Ovary (tissue), 7 donors: ENCODE measurements at regions not wholly inside any gene's neighbourhood (a gene's known extent, or its start where the extent isn't known, plus 50 kb on each side); places are given as distances from the start of the nearest gene placed in this dataset.

Source experiments
- DNase-seq, 5 donors: peaks; one replicate each; pipeline ENCODE4 v3.0.0-alpha.2; 2019 to 2020
- H3K27ac ChIP-seq, 2 donors: fragments of 200-600 bp; one replicate each; pipeline versions ENCODE4 v1.5.1 to v1.8.0; 2019 to 2022
- H3K27me3 ChIP-seq: fragments of 200-600 bp; one replicate; pipeline ENCODE4 v1.8.0; 2022
- H3K36me3 ChIP-seq: fragments of 200-600 bp; sonication (generic); one replicate; pipeline ENCODE4 v1.5.1; 2019
- H3K4me1 ChIP-seq: one replicate; pipeline ENCODE4 v1.8.1; 2013; ENCODE audit warnings: mild to moderate bottlenecking, moderate library complexity; ENCODE audit not compliant: insufficient read depth
- H3K4me3 ChIP-seq: fragments of 200-600 bp; sonication (generic); one replicate; pipeline ENCODE4 v1.5.1; 2017
- H3K9me3 ChIP-seq, 2 donors: fragments of 200-600 bp in 1 of 2; sonication (generic) in 1 of 2; one replicate each; pipeline versions ENCODE4 v1.5.1 to v1.8.1; 2013 to 2019; ENCODE audit warnings: mild to moderate bottlenecking in 1 of 2, moderate library complexity in 1 of 2
- EP300 ChIP-seq: sonication (generic); formaldehyde crosslinking; IDR thresholded peaks from one replicate; pipeline ENCODE4 v1.6.1; 2017; ENCODE audit warnings: antibody characterized with exemption
- POLR2A ChIP-seq: fragments of 450-650 bp; IDR thresholded peaks from one replicate; pipeline ENCODE4 v1.6.1; 2017; ENCODE audit warnings: antibody characterized with exemption, mild to moderate bottlenecking, moderate library complexity
- WGBS, 3 donors: extraction: QIAGEN DNeasy Blood & Tissue Kit in 1 of 3; methylation state at CpG; one replicate each; pipeline versions ENCODE4 v1.1.5 to v1.1.7; 2013 to 2017; 5-methylcytosine and 5-hydroxymethylcytosine counted together
- intact Hi-C, 4 donors: fragments of 100-400 bp; cut with DNase I; formaldehyde crosslinking; loops; one replicate each; pipeline versions ENCODE4 v1.11.0 to v1.15.1; 2022 to 2023
- TF ChIP-seq, protein P1 (sequence below), 3 donors: fragments of 450-650 bp in 2 of 3; fragments of 200-600 bp in 1 of 3; IDR thresholded peaks; one replicate each; pipeline versions ENCODE4 v1.5.1 to v1.8.0; 2016 to 2022; ENCODE audit warnings: antibody characterized with exemption in 3 of 3, mild to moderate bottlenecking in 1 of 3
- donor health status: DM: no; HTN: no; CAD: no; lungs with moderate emphysema.
- donor health status: DM: no; HTN: no; CAD: no.
- donor health status: Bipolar disorder and iron deficiency.
- donor health status: DM: no; HTN: no; CAD: no.
- donor health status: DM: yes; HTN: yes; CAD: no.

DNA sequence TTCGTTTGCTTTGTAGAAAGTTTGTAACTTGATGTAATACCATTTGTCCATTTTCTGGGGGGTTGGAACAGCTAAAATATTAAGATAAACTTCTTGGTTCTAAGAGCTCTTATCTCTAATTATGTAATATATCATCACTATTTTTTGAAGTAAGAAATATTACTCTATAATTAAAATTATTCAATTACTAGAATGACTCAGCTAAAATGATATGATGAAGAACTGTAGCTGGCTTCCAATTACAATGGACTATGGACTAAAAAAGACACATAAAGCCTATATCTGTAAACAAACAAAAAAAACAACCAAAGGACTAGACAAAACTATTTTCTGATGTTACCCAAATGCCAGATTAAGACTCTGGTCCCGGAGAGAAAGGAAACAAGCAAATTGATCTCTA lies 569.4 kb downstream of the PCDH18 start:
- Histone ChIP-seq H3K4me3 (no peak overlapping the region), H3K27ac (no peak overlapping the region), H3K9me3 (no peaks in the 10 kb centered on the region), H3K36me3 (no peaks in the 10 kb centered on the region), H3K4me1 (no peaks in the 10 kb centered on the region), H3K27me3 (no peaks in the 10 kb centered on the region)
- TF ChIP-seq EP300 (no peak), POLR2A (no peak)
- TF ChIP-seq, protein P1, sequence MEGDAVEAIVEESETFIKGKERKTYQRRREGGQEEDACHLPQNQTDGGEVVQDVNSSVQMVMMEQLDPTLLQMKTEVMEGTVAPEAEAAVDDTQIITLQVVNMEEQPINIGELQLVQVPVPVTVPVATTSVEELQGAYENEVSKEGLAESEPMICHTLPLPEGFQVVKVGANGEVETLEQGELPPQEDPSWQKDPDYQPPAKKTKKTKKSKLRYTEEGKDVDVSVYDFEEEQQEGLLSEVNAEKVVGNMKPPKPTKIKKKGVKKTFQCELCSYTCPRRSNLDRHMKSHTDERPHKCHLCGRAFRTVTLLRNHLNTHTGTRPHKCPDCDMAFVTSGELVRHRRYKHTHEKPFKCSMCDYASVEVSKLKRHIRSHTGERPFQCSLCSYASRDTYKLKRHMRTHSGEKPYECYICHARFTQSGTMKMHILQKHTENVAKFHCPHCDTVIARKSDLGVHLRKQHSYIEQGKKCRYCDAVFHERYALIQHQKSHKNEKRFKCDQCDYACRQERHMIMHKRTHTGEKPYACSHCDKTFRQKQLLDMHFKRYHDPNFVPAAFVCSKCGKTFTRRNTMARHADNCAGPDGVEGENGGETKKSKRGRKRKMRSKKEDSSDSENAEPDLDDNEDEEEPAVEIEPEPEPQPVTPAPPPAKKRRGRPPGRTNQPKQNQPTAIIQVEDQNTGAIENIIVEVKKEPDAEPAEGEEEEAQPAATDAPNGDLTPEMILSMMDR (IDR thresholded peaks at IDR 0.05), result no peak
- DNase-seq, result no peak
- WGBS, 3 donors, result 37 to 49% (median 38%) methylated on average over 2 of the region's 2 CpGs
- intact Hi-C loops, result no loop called here

DNA sequence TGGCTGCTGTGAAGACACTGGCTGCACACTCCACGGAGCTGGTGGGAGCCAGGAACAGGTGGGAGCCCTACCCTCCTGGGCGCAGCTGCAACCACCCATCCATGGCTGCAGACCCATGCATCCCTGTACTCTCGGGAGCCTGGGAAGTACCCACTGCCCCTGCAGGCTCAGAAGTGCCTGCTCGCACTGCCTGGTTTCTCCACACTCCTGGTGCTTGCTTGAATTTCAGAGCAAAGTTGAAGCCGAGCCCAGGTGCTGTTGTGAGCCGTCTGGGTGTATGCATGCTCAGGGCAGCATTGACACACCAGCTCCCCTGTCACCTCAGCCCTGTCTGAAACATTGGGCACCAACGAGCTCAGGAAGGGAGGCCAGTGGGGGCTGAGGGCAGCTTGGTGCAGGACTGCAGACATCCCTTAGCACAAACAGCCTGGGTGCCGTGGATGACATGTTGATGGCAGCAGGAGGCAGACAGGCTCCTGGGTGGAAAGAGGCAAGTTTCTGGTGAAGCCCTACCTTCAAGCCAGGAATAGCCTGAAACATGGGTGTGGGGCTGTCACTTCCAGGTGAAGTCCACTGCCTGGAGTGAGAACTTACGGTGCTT lies 585.9 kb downstream of the PCDH18 start:
- Histone ChIP-seq H3K27ac (no peak overlapping the region), H3K4me1 (no peaks in the 10 kb centered on the region), H3K4me3 (no peak overlapping the region), H3K9me3 (peaks cover 0 to 4% of the 10 kb centered on the region in 2 donors), H3K36me3 (no peaks in the 10 kb centered on the region), H3K27me3 (no peaks in the 10 kb centered on the region)
- intact Hi-C loops, result no loop called here
- 94 to 98% (median 95%) methylated on average over 9 of the region's 9 CpGs for WGBS, 3 donors
- no peak for DNase-seq
- no peak for TF ChIP-seq POLR2A
- TF ChIP-seq EP300, result no peak
- TF ChIP-seq, protein P1 (IDR thresholded peaks at IDR 0.05), result no peak

DNA sequence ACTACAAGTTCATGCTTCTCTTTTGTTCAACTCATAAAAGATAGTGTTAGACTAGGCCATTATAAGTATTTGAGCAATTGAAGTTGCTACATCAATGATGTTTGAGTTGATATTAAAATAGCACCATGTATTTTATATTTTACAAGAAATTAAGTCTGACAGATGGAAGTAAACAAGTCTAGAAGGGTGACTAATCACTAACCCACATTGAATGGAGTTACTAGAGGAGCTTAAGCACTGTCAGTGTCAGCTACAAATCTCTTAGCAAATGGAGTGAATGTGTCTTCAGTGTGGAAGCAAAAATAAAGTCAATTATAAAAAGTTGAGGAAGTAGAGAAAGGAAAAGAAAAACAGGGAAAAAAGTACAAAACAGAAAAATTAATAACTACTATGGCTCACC lies 592.5 kb downstream of the PCDH18 start:
- no peak overlapping the region for H3K27ac ChIP-seq
- H3K4me3 ChIP-seq, result no peak overlapping the region

DNA sequence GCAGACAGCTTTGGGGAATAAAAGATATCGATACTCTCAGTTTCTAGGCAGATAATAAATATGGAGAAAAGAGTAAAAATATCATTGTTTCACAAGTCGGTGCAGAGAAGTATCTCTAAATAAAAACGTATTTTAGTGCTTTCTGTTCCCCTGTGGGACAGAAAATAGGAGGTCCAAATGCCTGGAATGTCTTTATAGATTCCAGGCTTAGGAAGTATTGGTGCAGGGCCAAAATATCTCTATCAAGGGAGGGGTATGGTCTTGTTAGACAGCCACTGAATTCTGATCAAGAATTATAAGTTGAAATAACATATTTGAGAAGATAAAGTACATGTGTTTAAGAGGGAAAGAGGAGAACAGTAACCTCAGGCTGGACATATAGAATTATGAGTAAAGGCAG lies 596.4 kb downstream of the PCDH18 start:
- WGBS, 3 donors, result 38 to 52% (median 40%) methylated on average over 3 of the region's 3 CpGs
- intact Hi-C loops, result no loop called here
- no peaks in the 10 kb centered on the region for H3K27me3 ChIP-seq
- no peaks in the 10 kb centered on the region for H3K36me3 ChIP-seq
- no peaks in the 10 kb centered on the region for H3K4me1 ChIP-seq
- no peak for DNase-seq
- H3K9me3 ChIP-seq, result no peaks in the 10 kb centered on the region
- H3K27ac ChIP-seq, result no peak overlapping the region
- H3K4me3 ChIP-seq, result no peak overlapping the region
- TF ChIP-seq POLR2A (no peak), EP300 (no peak)
- TF ChIP-seq, protein P1 (IDR thresholded peaks at IDR 0.05), result no peak

More for the DNA sequence above, 592.5 kb downstream of the PCDH18 start:
- Histone ChIP-seq H3K27me3 (no peaks in the 10 kb centered on the region), H3K9me3 (no peaks in the 10 kb centered on the region), H3K36me3 (no peaks in the 10 kb centered on the region), H3K4me1 (no peaks in the 10 kb centered on the region)
- no peak for TF ChIP-seq POLR2A
- TF ChIP-seq, protein P1 (IDR thresholded peaks at IDR 0.05), result no peak
- no peak for TF ChIP-seq EP300
- DNase-seq, result no peak
- intact Hi-C loops, result no loop called here

DNA sequence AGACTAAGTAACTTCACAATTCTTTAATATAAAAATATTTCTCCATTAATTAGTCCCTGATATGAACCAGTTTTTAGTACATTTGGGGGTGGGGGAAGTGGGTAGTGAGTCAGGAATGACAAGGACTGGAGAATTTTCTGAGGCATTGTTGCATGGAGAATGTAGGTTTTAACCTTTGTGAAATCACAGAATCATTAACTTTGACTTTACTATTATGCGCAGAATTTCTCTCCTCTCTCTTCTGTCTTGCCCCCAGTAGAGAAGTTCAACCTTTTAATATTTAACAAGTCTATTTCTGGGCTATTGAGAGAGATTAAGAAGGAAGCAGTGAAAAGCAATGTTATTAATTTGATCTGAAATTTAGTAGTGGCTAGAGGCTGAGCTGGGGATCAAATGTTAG lies 597.0 kb downstream of the PCDH18 start:
- H3K4me3 ChIP-seq, result no peak overlapping the region
- no peaks in the 10 kb centered on the region for H3K36me3 ChIP-seq
- 92 to 96% (median 96%) methylated on average over 1 of the region's 1 CpG for WGBS, 3 donors
- no peak for DNase-seq
- H3K27me3 ChIP-seq, result no peaks in the 10 kb centered on the region
- intact Hi-C loops, result no loop called here
- no peak for TF ChIP-seq POLR2A
- TF ChIP-seq EP300, result no peak
- TF ChIP-seq, protein P1 (IDR thresholded peaks at IDR 0.05), result no peak
- H3K27ac ChIP-seq, result no peak overlapping the region
- H3K9me3 ChIP-seq, result no peaks in the 10 kb centered on the region
- no peaks in the 10 kb centered on the region for H3K4me1 ChIP-seq
